K562 (cell line): ENCODE measurements at regions not wholly inside any gene's neighbourhood (a gene's known extent, or its start where the extent isn't known, plus 50 kb on each side); places are given as distances from the start of the nearest gene placed in this dataset.

ENCODE experiments used
- ATAC-seq: fragments of 200-7000 bp; cut with Tn5 transposase; 3 replicates; pipeline ENCODE4 v1.9.1; 2020; ENCODE audit warnings: moderate library complexity
- BruUV-seq: library from RNA; stranded (reverse); fragments of 400-500 nt; replicated peaks from 2 replicates; lab custom pipeline; 2021; lab: Mats Ljungman, UMichigan
- CTCF ChIA-PET: fragments of 300-600 bp; formaldehyde crosslinking; extraction: SDS; loops from one replicate; lab custom pipeline; 2021; ENCODE audit warnings: low intra/inter-chr PET ratio; lab: Yijun Ruan, JAX
- POLR2A ChIA-PET: fragments of 300-600, 350-650 bp; sonication (Branson Sonifier 250); formaldehyde crosslinking; extraction: SDS; loops from one replicate; lab custom pipeline; 2021; ENCODE audit warnings: antibody characterized with exemption, inconsistent platforms; lab: Yijun Ruan, JAX
- DNase-seq, 4 experiments: peaks; one replicate each; pipeline versions ENCODE4 v3.0.0 to v3.0.0-alpha.2; 2011 to 2018; ENCODE audit warnings: low spot score in 3 of 4, mixed read lengths in 3 of 4; ENCODE audit errors: extremely low read depth in 1 of 4
- FAIRE-seq: peaks from 2 replicates; lab custom pipeline; 2011; peaks lifted over from hg19 to GRCh38; lab: Jason Lieb, UNC
- H2AFZ ChIP-seq: 2 replicates; pipeline ENCODE4 v1.6.0; 2011; ENCODE audit warnings: low read depth, low read length, control low read depth, inconsistent platforms
- H3K27ac ChIP-seq: fragments of 200-600 bp; 3 replicates; pipeline ENCODE4 v1.8.0; 2011; ENCODE audit warnings: low read depth, mild to moderate bottlenecking, control low read depth, inconsistent platforms, low read length, moderate library complexity, mixed read lengths; ENCODE audit errors: extremely low read depth
- H3K27me3 ChIP-seq, 2 experiments: fragments of 300-600 bp in 1 of 2; 2 replicates in 1 of 2; 3 replicates in 1 of 2; pipeline versions ENCODE4 v1.6.0 to v1.8.0; 2011; ENCODE audit warnings: inconsistent platforms in 2 of 2, low read length in 2 of 2, mild to moderate bottlenecking in 1 of 2, mixed read lengths in 1 of 2, moderate library complexity in 1 of 2; ENCODE audit not compliant: control insufficient read depth in 2 of 2, insufficient read depth in 2 of 2
- H3K36me3 ChIP-seq: fragments of 300-600 bp; 3 replicates; pipeline ENCODE4 v1.8.0; 2011; ENCODE audit warnings: mild to moderate bottlenecking, low read length, inconsistent platforms; ENCODE audit not compliant: control insufficient read depth, insufficient read depth
- H3K4me1 ChIP-seq, 2 experiments: fragments of 200-600 bp in 1 of 2; replicated peaks in 1 of 2; 2 replicates in 1 of 2; 3 replicates in 1 of 2; pipeline versions ENCODE4 v1.5.1 to v1.8.0; 2011; ENCODE audit warnings: inconsistent platforms in 2 of 2, low read length in 2 of 2, mild to moderate bottlenecking in 1 of 2, mixed read lengths in 1 of 2, moderate library complexity in 1 of 2; ENCODE audit not compliant: control insufficient read depth in 2 of 2, insufficient read depth in 2 of 2
- H3K4me2 ChIP-seq: 2 replicates; pipeline ENCODE4 v1.6.1; 2011; ENCODE audit warnings: low read length, control low read depth, inconsistent platforms, mixed read lengths; ENCODE audit not compliant: insufficient read depth
- H3K4me3 ChIP-seq: fragments of 200-600 bp; sonication (generic), shearing (Covaris generic); 2 replicates; pipeline ENCODE4 v1.5.1; 2016; ENCODE audit warnings: control low read depth, inconsistent platforms
- H3K79me2 ChIP-seq: fragments of 200-600 bp; 3 replicates; pipeline ENCODE4 v1.8.0; 2011; ENCODE audit warnings: low read length, inconsistent platforms; ENCODE audit not compliant: control insufficient read depth, insufficient read depth
- H3K9ac ChIP-seq, 2 experiments: 2 replicates each; pipeline versions ENCODE4 v1.6.0 to v1.6.1; 2011; ENCODE audit warnings: low read depth in 2 of 2, low read length in 2 of 2, control low read depth in 1 of 2, inconsistent platforms in 1 of 2, mild to moderate bottlenecking in 1 of 2, mixed read lengths in 1 of 2; ENCODE audit not compliant: insufficient read depth in 1 of 2
- H3K9me1 ChIP-seq: one replicate; pipeline ENCODE4 v1.6.0; 2011; ENCODE audit warnings: inconsistent platforms, mild to moderate bottlenecking, low read length, moderate library complexity; ENCODE audit not compliant: control insufficient read depth, insufficient read depth
- H3K9me3 ChIP-seq: replicated peaks from 2 replicates; pipeline ENCODE4 v1.5.1; 2011; ENCODE audit warnings: low read depth, low read length, inconsistent platforms; ENCODE audit not compliant: control insufficient read depth, insufficient read depth
- H4K20me1 ChIP-seq: replicated peaks from 2 replicates; pipeline ENCODE4 v1.6.1; 2011; ENCODE audit warnings: low read length, inconsistent platforms, mixed read lengths; ENCODE audit not compliant: control insufficient read depth, insufficient read depth
- ARNT ChIP-seq, 2 experiments: fragments of 450-650 bp; IDR thresholded peaks; 2 replicates each; pipeline ENCODE4 v1.6.1; 2016; ENCODE audit warnings: mild to moderate bottlenecking in 1 of 2
- ASH1L ChIP-seq: fragments of 450-650 bp; IDR thresholded peaks from 2 replicates; pipeline ENCODE4 v1.6.1; 2018; ENCODE audit warnings: borderline replicate concordance, mild to moderate bottlenecking, low read depth; ENCODE audit not compliant: partially characterized antibody
- CC2D1A ChIP-seq: fragments of 450-650 bp; IDR thresholded peaks from 2 replicates; pipeline ENCODE4 v1.6.1; 2017; ENCODE audit warnings: mild to moderate bottlenecking
- GABPA ChIP-seq: fragments of 200-800 bp; sonication (Bioruptor generic); conservative IDR thresholded peaks from 2 replicates; pipeline ENCODE4 v1.6.1; 2016; ENCODE audit warnings: low read depth, missing genetic modification characterization, missing compliant biosample characterization
- HEY1 ChIP-seq: fragments of 250-450 bp; sonication (Bioruptor Pico); IDR thresholded peaks from 2 replicates; pipeline ENCODE4 v1.5.0; 2020; ENCODE audit warnings: mild to moderate bottlenecking, moderate library complexity, borderline replicate concordance
- SAFB ChIP-seq: fragments of 200-400 bp; formaldehyde crosslinking; IDR thresholded peaks from 2 replicates; pipeline ENCODE4 v1.6.1; 2017; ENCODE audit warnings: low read depth, low read length, borderline replicate concordance
- SMARCA5 ChIP-seq: fragments of 450-650 bp; IDR thresholded peaks from 2 replicates; pipeline ENCODE4 v1.6.1; 2016
- SP1 ChIP-seq: sonication (generic); formaldehyde crosslinking; IDR thresholded peaks from 2 replicates; pipeline ENCODE4 v1.8.1; 2022; ENCODE audit warnings: mild to moderate bottlenecking, missing genetic modification reagents
- SRF ChIP-seq, 2 experiments: fragments of 250-450, 450-650 bp in 1 of 2; sonication (Bioruptor Pico) in 1 of 2; sonication (generic) in 1 of 2; formaldehyde crosslinking; IDR thresholded peaks; 2 replicates each; pipeline versions ENCODE4 v1.5.0 to v1.5.1; 2020 to 2022; ENCODE audit warnings: mild to moderate bottlenecking in 1 of 2, missing genetic modification reagents in 1 of 2
- STAT5B ChIP-seq: fragments of 250-450 bp; sonication (Bioruptor Pico); IDR thresholded peaks from 2 replicates; pipeline ENCODE4 v1.8.0; 2021; ENCODE audit warnings: mild to moderate bottlenecking, inconsistent platforms
- ZBTB5 ChIP-seq: fragments of 450-650 bp; IDR thresholded peaks from 2 replicates; pipeline ENCODE4 v1.6.1; 2017; ENCODE audit warnings: antibody characterized with exemption
- ZNF140 ChIP-seq: fragments of 250-450 bp; sonication (Bioruptor Pico); IDR thresholded peaks from 2 replicates; pipeline ENCODE4 v1.8.0; 2021; ENCODE audit warnings: moderate library complexity, mild to moderate bottlenecking, inconsistent platforms
- ZNF143 ChIP-seq: sonication (generic); formaldehyde crosslinking; IDR thresholded peaks from 2 replicates; pipeline ENCODE4 v1.9.0; 2022; ENCODE audit warnings: mild to moderate bottlenecking, missing genetic modification reagents
- ZNF175 ChIP-seq: fragments of 200-800 bp; sonication (Bioruptor generic); IDR thresholded peaks from 2 replicates; pipeline ENCODE4 v1.6.1; 2016; ENCODE audit warnings: low read depth, mild to moderate bottlenecking, missing genetic modification characterization, missing compliant biosample characterization
- ZNF408 ChIP-seq: fragments of 250-450 bp; sonication (Bioruptor Pico); IDR thresholded peaks from 2 replicates; pipeline ENCODE4 v1.4.0; 2020; ENCODE audit warnings: low read depth, mild to moderate bottlenecking, moderate library complexity
- ZNF431 ChIP-seq: sonication (generic); formaldehyde crosslinking; IDR thresholded peaks from 2 replicates; pipeline ENCODE4 v1.8.0; 2022; ENCODE audit warnings: mild to moderate bottlenecking, missing genetic modification reagents
- ZNF436 ChIP-seq: fragments of 250-450, 450-650 bp; sonication (Bioruptor Pico); formaldehyde crosslinking; IDR thresholded peaks from 2 replicates; pipeline ENCODE4 v1.7.0; 2020; ENCODE audit warnings: mild to moderate bottlenecking
- ZNF740 ChIP-seq, 3 experiments: fragments of 200-800 bp in 1 of 3; sonication (Bioruptor generic) in 1 of 3; sonication (generic) in 1 of 3; formaldehyde crosslinking in 1 of 3; IDR thresholded peaks; 2 replicates each; pipeline versions ENCODE4 v1.6.1 to v1.8.0; 2016 to 2022; ENCODE audit warnings: mild to moderate bottlenecking in 2 of 3, missing compliant biosample characterization in 2 of 3, missing genetic modification characterization in 2 of 3, missing genetic modification reagents in 1 of 3
- ZNF766 ChIP-seq: fragments of 200-800 bp; sonication (Bioruptor generic); conservative IDR thresholded peaks from 2 replicates; pipeline ENCODE4 v1.6.1; 2016; ENCODE audit warnings: missing genetic modification characterization, missing compliant biosample characterization
- WGBS: fragments of 100-300 bp; shearing (Covaris generic); methylation state at CpG from one replicate; pipeline ENCODE4 v1.1.6; 2016; ENCODE audit warnings: low coverage, mixed read lengths; ENCODE audit not compliant: insufficient coverage; ENCODE audit errors: missing lambda C conversion rate; 5-methylcytosine and 5-hydroxymethylcytosine counted together
- in situ Hi-C: fragments of 300-500 bp; cut with MboI; formaldehyde crosslinking; loops from 4 replicates; pipeline ENCODE4 v1.15.0; 2018; ENCODE audit warnings: inconsistent platforms, mixed read lengths
- intact Hi-C: fragments of 100-400 bp; cut with micrococcal nuclease; formaldehyde crosslinking; loops from 2 replicates; pipeline ENCODE4 v1.14.2; 2022

GRCh38 chr13:58531614-58532013 lies 900.1 kb downstream of the PCDH17 start:
- Histone ChIP-seq H3K4me2 (no peak overlapping the region), H2AFZ (no peak overlapping the region), H3K36me3 (no peaks in the 10 kb centered on the region), H3K9ac (no peak overlapping the region), H3K27ac (no peak overlapping the region), H3K27me3 (no peaks in the 10 kb centered on the region), H3K9me3 (no peaks in the 10 kb centered on the region), H3K9me1 (no peaks in the 10 kb centered on the region), H3K4me3 (no peak overlapping the region), H4K20me1 (no peaks in the 10 kb centered on the region), H3K79me2 (no peaks in the 10 kb centered on the region), H3K4me1 (no peaks in the 10 kb centered on the region)
- CTCF ChIA-PET = no interaction called here
- intact Hi-C loops (no loop called here), in situ Hi-C loops (no loop called here)
- ATAC-seq (no peak), FAIRE-seq (no peak), DNase-seq (no peak)
- BruUV-seq = no TSS peak
- POLR2A ChIA-PET = no interaction called here
- WGBS = 5% methylated on average over 4 of the region's 4 CpGs
- TF ChIP-seq ZNF175 (CRISPR knock-in tag) (no peak), CC2D1A (no peak), SAFB (no peak), ZNF140 (no peak), ZNF436 (CRISPR knock-in tag) (no peak), SRF (CRISPR knock-in tag; IDR thresholded peaks at IDR 0.05) (no peak), ZNF740 (CRISPR knock-in tag; IDR thresholded peaks at IDR 0.05) (no peak), ZNF740 (tag; IDR thresholded peaks at IDR 0.05) (no peak), HEY1 (CRISPR knock-in tag) (no peak), SMARCA5 (no peak), ASH1L (no peak), ZNF408 (no peak), ZNF431 (CRISPR knock-in tag) (no peak), ARNT (IDR thresholded peaks at IDR 0.05) (no peak), ZNF143 (CRISPR knock-in tag) (no peak), ZBTB5 (no peak), ZNF766 (CRISPR knock-in tag) (no peak), SP1 (CRISPR knock-in tag) (no peak), STAT5B (CRISPR knock-in tag) (no peak), GABPA (no peak)
